ENCODE measurements at regions not wholly inside any gene's neighbourhood (a gene's known extent, or its start where the extent isn't known, plus 50 kb on each side); places are given as distances from the start of the nearest gene placed in this dataset.

DNA sequence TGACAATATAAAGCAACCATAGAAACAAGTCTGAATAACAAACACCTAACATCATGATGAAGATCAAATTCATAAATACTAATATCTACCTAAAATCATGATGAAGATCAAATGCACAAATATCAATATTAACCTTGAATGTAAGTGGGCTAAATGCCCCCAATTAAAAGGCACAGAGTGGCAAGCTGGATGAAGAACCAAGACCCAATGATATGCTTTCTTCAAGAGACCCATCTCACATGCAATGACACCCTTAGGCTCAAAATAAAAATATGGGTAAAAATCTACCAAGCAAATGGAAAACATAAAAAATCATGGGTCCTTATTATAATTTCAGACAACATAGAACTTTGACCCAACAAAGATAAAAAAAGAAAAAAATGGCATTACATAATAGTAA, 578.5 kb upstream of the PTCHD4 start:
- TF ChIP-seq CTCF (IDR thresholded peaks at IDR 0.05) (no peak), POLR2A (IDR thresholded peaks at IDR 0.05) (no peak), POLR2AphosphoS5 (IDR thresholded peaks at IDR 0.05) (no peak), EP300 (IDR thresholded peaks at IDR 0.05) (no peak)
- Histone ChIP-seq H3K4me1 (no peaks in the 10 kb centered on the region), H3K9me3 (peaks cover 0 to 48% (median 3%) of the 10 kb centered on the region in 3 donors), H3K36me3 (no peaks in the 10 kb centered on the region), H3K27me3 (no peaks in the 10 kb centered on the region), H3K27ac (no peak overlapping the region), H3K4me3 (no peak overlapping the region)
- ATAC-seq, result no peak

DNA sequence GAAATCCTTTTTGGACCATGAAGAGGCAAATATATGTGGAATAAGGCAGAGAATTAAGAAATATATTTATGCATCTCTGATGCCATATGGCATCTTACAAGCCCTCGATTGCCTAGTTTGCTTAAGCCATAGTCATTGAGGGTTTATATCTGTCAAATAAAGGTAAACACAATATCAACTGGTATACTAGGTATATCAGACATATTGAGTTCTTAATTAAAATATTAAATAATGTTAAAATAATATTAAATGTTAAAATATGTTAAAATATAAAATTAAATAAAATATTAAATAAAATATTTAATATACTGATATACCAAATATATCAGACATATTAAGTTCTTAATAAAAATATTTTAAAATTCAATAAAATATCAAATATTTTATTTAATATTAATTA, 567.4 kb upstream of the PTCHD4 start:
- TF ChIP-seq EP300 (IDR thresholded peaks at IDR 0.05) (no peak), POLR2A (IDR thresholded peaks at IDR 0.05) (no peak), POLR2AphosphoS5 (IDR thresholded peaks at IDR 0.05) (no peak), CTCF (IDR thresholded peaks at IDR 0.05) (no peak)
- WGBS, 2 donors (ENCODE audit: low coverage in 1 of 2), result 86 to 100% methylated on average over 1 of the region's 1 CpG
- ATAC-seq, result no peak
- no peaks in the 10 kb centered on the region for H3K36me3 ChIP-seq
- no peaks in the 10 kb centered on the region for H3K4me1 ChIP-seq
- no peak overlapping the region for H3K4me3 ChIP-seq
- H3K27me3 ChIP-seq, result no peaks in the 10 kb centered on the region
- no peak overlapping the region for H3K27ac ChIP-seq
- H3K9me3 ChIP-seq, result no peaks in the 10 kb centered on the region

GRCh38 chr6:48671505-48671904, 560.5 kb upstream of the PTCHD4 start:
- WGBS, 2 donors (ENCODE audit: low coverage in 1 of 2), result 33 to 44% methylated on average over 1 of the region's 1 CpG
- no peak for ATAC-seq
- Histone ChIP-seq H3K9me3 (no peaks in the 10 kb centered on the region), H3K27me3 (no peaks in the 10 kb centered on the region), H3K4me3 (no peak overlapping the region), H3K36me3 (no peaks in the 10 kb centered on the region), H3K4me1 (no peaks in the 10 kb centered on the region), H3K27ac (no peak overlapping the region)
- TF ChIP-seq POLR2AphosphoS5 (IDR thresholded peaks at IDR 0.05) (no peak), POLR2A (IDR thresholded peaks at IDR 0.05) (no peak), CTCF (IDR thresholded peaks at IDR 0.05) (no peak)

DNA sequence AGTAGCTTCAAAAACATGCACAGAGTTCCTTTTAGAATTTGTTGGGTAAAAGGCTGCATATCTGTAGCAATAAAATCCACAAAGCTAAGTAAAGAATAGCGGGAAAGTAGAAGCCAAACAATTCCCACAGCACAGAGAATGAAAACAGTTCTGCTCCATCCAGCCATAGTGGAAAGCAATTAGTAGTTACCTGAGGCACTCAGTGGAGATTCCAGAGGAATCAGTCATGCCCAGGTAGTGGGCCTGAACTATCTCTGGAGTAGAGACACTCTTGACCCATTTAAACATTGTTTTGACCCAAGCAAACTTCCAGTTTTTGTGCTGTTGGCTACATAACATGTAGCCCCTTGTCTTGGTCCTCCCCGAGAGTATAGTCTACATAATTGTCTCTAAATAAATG, 559.5 kb upstream of the PTCHD4 start:
- H3K4me3 ChIP-seq, result no peak overlapping the region
- no peaks in the 10 kb centered on the region for H3K27me3 ChIP-seq
- no peaks in the 10 kb centered on the region for H3K4me1 ChIP-seq
- TF ChIP-seq POLR2AphosphoS5 (IDR thresholded peaks at IDR 0.05) (no peak), CTCF (IDR thresholded peaks at IDR 0.05) (no peak), POLR2A (IDR thresholded peaks at IDR 0.05) (no peak), EP300 (IDR thresholded peaks at IDR 0.05) (no peak)
- no peak overlapping the region for H3K27ac ChIP-seq
- WGBS, 2 donors (ENCODE audit: low coverage in 1 of 2), result 86 to 100% methylated on average over 1 to 2 of the region's 2 CpGs
- H3K36me3 ChIP-seq, result no peaks in the 10 kb centered on the region
- H3K9me3 ChIP-seq, result no peaks in the 10 kb centered on the region
- ATAC-seq, result no peak

GRCh38 chr6:48667797-48668196, 556.8 kb upstream of the PTCHD4 start:
- Histone ChIP-seq H3K36me3 (no peaks in the 10 kb centered on the region), H3K4me1 (no peaks in the 10 kb centered on the region), H3K9me3 (no peaks in the 10 kb centered on the region), H3K4me3 (no peak overlapping the region), H3K27me3 (no peaks in the 10 kb centered on the region), H3K27ac (no peak overlapping the region)
- TF ChIP-seq POLR2A (IDR thresholded peaks at IDR 0.05), result no peak
- WGBS, 2 donors (ENCODE audit: low coverage in 1 of 2), result 54 to 73% methylated on average over 2 of the region's 2 CpGs
- ATAC-seq, result no peak

- H3K4me3 ChIP-seq, result no peak overlapping the region
- no peak for ATAC-seq
- no peaks in the 10 kb centered on the region for H3K9me3 ChIP-seq
- no peaks in the 10 kb centered on the region for H3K36me3 ChIP-seq
- H3K4me1 ChIP-seq, result no peaks in the 10 kb centered on the region
- no peak overlapping the region for H3K27ac ChIP-seq
- 23 to 25% methylated on average over 3 of the region's 3 CpGs for WGBS, 2 donors (ENCODE audit: low coverage in 1 of 2)
- TF ChIP-seq CTCF (IDR thresholded peaks at IDR 0.05), result no peak
- TF ChIP-seq EP300 (IDR thresholded peaks at IDR 0.05), result no peak
- no peak for TF ChIP-seq POLR2AphosphoS5 (IDR thresholded peaks at IDR 0.05)
- TF ChIP-seq POLR2A (IDR thresholded peaks at IDR 0.05), result no peak
- H3K27me3 ChIP-seq, result no peaks in the 10 kb centered on the region
Measured at GRCh38 chr6:48664826-48665225, 553.8 kb upstream of the PTCHD4 start.

All from gastroesophageal sphincter (tissue), 4 donors.